Lower leg skin (tissue), 4 donors: ENCODE measurements at regions not wholly inside any gene's neighbourhood (a gene's known extent, or its start where the extent isn't known, plus 50 kb on each side); places are given as distances from the start of the nearest gene placed in this dataset.

Source experiments
- DNase-seq, 2 donors: peaks; one replicate each; pipeline ENCODE4 v3.0.0-alpha.2; 2019; ENCODE audit warnings: low spot score in 2 of 2
- H3K4me3 ChIP-seq: fragments of 200-600 bp; sonication (generic); 2 replicates; pipeline ENCODE4 v1.5.1; 2017; ENCODE audit warnings: mild to moderate bottlenecking, low read depth; ENCODE audit not compliant: poor library complexity, severe bottlenecking
- POLR2A ChIP-seq, 2 donors: fragments of 450-650 bp; IDR thresholded peaks; one replicate each; pipeline ENCODE4 v1.6.1; 2016 to 2017; ENCODE audit warnings: antibody characterized with exemption in 2 of 2, mild to moderate bottlenecking in 1 of 2, moderate library complexity in 1 of 2
- WGBS, 2 donors: methylation state at CpG; one replicate each; pipeline ENCODE4 v1.1.5; 2018; 5-methylcytosine and 5-hydroxymethylcytosine counted together
- intact Hi-C: fragments of 100-400 bp; cut with DNase I; formaldehyde crosslinking; loops from one replicate; pipeline ENCODE4 v1.15.0; 2023; ENCODE audit warnings: low total_unique reads
- TF ChIP-seq, protein P1 (sequence below), 3 donors: fragments of 450-650 bp; IDR thresholded peaks; one replicate each; pipeline ENCODE4 v1.5.1; 2016; ENCODE audit warnings: antibody characterized with exemption in 3 of 3, mild to moderate bottlenecking in 3 of 3, moderate library complexity in 2 of 3

- intact Hi-C loops, result no loop called here
- no peak for DNase-seq
- WGBS, 2 donors, result 88 to 95% methylated on average over 4 of the region's 4 CpGs
- no peak overlapping the region for H3K4me3 ChIP-seq
- TF ChIP-seq POLR2A (IDR thresholded peaks at IDR 0.05), result no peak
- TF ChIP-seq, protein P1, sequence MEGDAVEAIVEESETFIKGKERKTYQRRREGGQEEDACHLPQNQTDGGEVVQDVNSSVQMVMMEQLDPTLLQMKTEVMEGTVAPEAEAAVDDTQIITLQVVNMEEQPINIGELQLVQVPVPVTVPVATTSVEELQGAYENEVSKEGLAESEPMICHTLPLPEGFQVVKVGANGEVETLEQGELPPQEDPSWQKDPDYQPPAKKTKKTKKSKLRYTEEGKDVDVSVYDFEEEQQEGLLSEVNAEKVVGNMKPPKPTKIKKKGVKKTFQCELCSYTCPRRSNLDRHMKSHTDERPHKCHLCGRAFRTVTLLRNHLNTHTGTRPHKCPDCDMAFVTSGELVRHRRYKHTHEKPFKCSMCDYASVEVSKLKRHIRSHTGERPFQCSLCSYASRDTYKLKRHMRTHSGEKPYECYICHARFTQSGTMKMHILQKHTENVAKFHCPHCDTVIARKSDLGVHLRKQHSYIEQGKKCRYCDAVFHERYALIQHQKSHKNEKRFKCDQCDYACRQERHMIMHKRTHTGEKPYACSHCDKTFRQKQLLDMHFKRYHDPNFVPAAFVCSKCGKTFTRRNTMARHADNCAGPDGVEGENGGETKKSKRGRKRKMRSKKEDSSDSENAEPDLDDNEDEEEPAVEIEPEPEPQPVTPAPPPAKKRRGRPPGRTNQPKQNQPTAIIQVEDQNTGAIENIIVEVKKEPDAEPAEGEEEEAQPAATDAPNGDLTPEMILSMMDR (IDR thresholded peaks at IDR 0.05), result no peak
Measured at GRCh38 chr12:78712834-78713481, 151.6 kb upstream of the SYT1 start.

DNA sequence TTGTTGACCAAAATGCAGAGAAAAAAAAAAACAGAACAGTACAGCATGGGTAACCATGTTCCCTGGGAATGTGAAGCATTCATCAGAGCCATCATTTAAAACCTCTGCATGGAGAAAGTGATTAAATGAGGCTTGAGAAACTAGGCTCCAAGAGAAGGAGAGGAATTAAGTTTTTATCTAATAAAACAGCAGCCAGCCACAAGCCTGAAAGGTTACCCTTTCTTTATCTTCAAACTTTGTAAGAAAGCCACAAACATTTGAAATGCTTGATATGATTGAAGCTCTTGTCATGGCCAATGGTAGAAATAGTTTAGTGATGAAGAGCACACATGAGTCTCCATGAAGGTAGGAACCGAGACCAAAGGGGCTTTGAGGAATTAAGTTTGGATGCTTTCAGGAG is 144.9 kb upstream of the SYT1 start:
- intact Hi-C loops, result no loop called here
- H3K4me3 ChIP-seq, result no peak overlapping the region

DNA sequence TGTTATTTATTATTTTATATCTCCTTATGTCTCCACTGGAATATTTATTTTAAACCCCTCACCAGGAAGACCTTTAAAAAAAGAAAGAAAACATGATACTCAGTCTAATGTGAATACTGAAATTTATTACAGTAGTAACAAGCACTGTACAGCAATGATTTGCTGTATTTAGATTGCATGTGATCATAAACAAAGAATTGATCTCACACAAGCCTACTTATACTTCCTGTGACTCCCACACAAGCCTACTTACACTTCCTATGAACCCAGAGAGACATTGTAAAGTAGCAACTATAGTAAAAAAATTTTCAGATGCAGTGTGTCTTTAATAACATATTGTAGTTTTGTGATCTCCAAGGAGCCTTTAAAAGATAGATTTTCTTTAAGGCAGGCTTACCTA is 142.7 kb upstream of the SYT1 start:
- no peak overlapping the region for H3K4me3 ChIP-seq
- intact Hi-C loops, result no loop called here
- TF ChIP-seq, protein P1 (IDR thresholded peaks at IDR 0.05), result no peak
- TF ChIP-seq POLR2A (IDR thresholded peaks at IDR 0.05), result no peak

More for the DNA sequence above, 144.9 kb upstream of the SYT1 start:
- 80 to 97% methylated on average over 1 of the region's 1 CpG for WGBS, 2 donors
- TF ChIP-seq, protein P1 (IDR thresholded peaks at IDR 0.05), result no peak
- TF ChIP-seq POLR2A (IDR thresholded peaks at IDR 0.05), result no peak
- no peak for DNase-seq

DNA sequence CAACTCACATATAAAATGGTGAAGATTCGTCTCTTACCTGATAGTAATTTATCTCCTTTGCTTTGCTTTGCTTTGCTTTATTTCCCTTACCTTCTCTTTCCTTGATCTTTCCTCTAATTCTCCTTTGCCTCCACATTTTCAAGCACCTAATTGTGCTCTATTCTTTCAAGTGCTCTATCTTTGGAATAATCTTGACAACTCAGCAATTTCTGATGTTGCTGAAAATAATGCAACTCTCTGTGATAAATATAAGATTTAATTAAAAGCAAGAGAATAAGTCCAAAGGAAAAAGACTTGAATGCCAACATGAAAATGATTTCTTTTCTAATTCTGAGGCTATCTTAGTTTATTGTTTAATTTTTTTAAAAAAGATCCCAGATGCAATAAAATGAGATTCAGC is 139.5 kb upstream of the SYT1 start:
- no peak for TF ChIP-seq POLR2A (IDR thresholded peaks at IDR 0.05)
- TF ChIP-seq, protein P1 (IDR thresholded peaks at IDR 0.05), result no peak
- DNase-seq, result no peak
- WGBS, 2 donors, result 67 to 71% methylated on average over 1 of the region's 1 CpG
- intact Hi-C loops, result no loop called here
- H3K4me3 ChIP-seq, result no peak overlapping the region

More for the DNA sequence above, 142.7 kb upstream of the SYT1 start:
- no peak for DNase-seq

GRCh38 chr12:78725951-78726580 is 138.5 kb upstream of the SYT1 start:
- 46 to 58% methylated on average over 3 of the region's 3 CpGs for WGBS, 2 donors
- intact Hi-C loops, result no loop called here
- no peak overlapping the region for H3K4me3 ChIP-seq
- TF ChIP-seq POLR2A (IDR thresholded peaks at IDR 0.05), result no peak
- TF ChIP-seq, protein P1 (IDR thresholded peaks at IDR 0.05), result no peak
- no peak for DNase-seq
